MM.1S (cell line): ENCODE measurements at regions not wholly inside any gene's neighbourhood (a gene's known extent, or its start where the extent isn't known, plus 50 kb on each side); places are given as distances from the start of the nearest gene placed in this dataset.

ENCODE experiments used
- DNase-seq: peaks from one replicate; pipeline ENCODE4 v3.0.0-alpha.2; 2015
- H2AFZ ChIP-seq: fragments of 300-600 bp; sonication (generic); 2 replicates; pipeline ENCODE4 v1.6.0; 2016; ENCODE audit warnings: antibody characterized with exemption, low read length
- H3F3A ChIP-seq: fragments of 300-600 bp; sonication (generic); 2 replicates; pipeline ENCODE4 v1.6.1; 2016; ENCODE audit warnings: mild to moderate bottlenecking, antibody characterized with exemption, low read length, moderate library complexity, mixed read lengths; ENCODE audit not compliant: insufficient read depth
- H3K27ac ChIP-seq: fragments of 300-600 bp; sonication (generic); 2 replicates; pipeline ENCODE4 v1.5.1; 2016; ENCODE audit warnings: mild to moderate bottlenecking, low read length
- H3K27me3 ChIP-seq: fragments of 300-600 bp; sonication (generic); replicated peaks from 2 replicates; pipeline ENCODE4 v1.6.0; 2016; ENCODE audit warnings: low read length; ENCODE audit not compliant: insufficient read depth
- H3K36me3 ChIP-seq: fragments of 300-600 bp; sonication (generic); replicated peaks from 2 replicates; pipeline ENCODE4 v1.6.1; 2016; ENCODE audit warnings: mild to moderate bottlenecking, low read length, mixed read lengths; ENCODE audit not compliant: insufficient read depth
- H3K4me1 ChIP-seq: fragments of 300-600 bp; sonication (generic); 2 replicates; pipeline ENCODE4 v1.6.1; 2016; ENCODE audit warnings: low read length, mixed read lengths
- H3K4me2 ChIP-seq: fragments of 300-600 bp; sonication (generic); 2 replicates; pipeline ENCODE4 v1.6.0; 2016; ENCODE audit warnings: low read depth, low read length
- H3K4me3 ChIP-seq: fragments of 300-600 bp; sonication (generic); 2 replicates; pipeline ENCODE4 v1.5.1; 2016; ENCODE audit warnings: low read length, mixed read lengths
- H3K79me2 ChIP-seq: fragments of 300-600 bp; sonication (generic); 2 replicates; pipeline ENCODE4 v1.6.1; 2016; ENCODE audit warnings: mixed run types, low read length, mixed read lengths
- H3K9ac ChIP-seq: fragments of 300-600 bp; sonication (generic); 2 replicates; pipeline ENCODE4 v1.6.1; 2016; ENCODE audit warnings: low read length, mixed read lengths
- H3K9me2 ChIP-seq: fragments of 300-600 bp; sonication (generic); replicated peaks from 2 replicates; pipeline ENCODE4 v1.6.1; 2016; ENCODE audit warnings: mild to moderate bottlenecking, low read length, mixed read lengths; ENCODE audit not compliant: insufficient read depth
- H3K9me3 ChIP-seq: fragments of 300-600 bp; sonication (generic); replicated peaks from 2 replicates; pipeline ENCODE4 v1.6.1; 2016; ENCODE audit warnings: mild to moderate bottlenecking, low read length, mixed read lengths; ENCODE audit not compliant: insufficient read depth
- H4K20me1 ChIP-seq: fragments of 300-600 bp; sonication (generic); 2 replicates; pipeline ENCODE4 v1.6.1; 2016; ENCODE audit warnings: mild to moderate bottlenecking, low read length, moderate library complexity, mixed read lengths; ENCODE audit not compliant: insufficient read depth
- CTCF ChIP-seq: fragments of 300-600 bp; sonication (generic); IDR thresholded peaks from 2 replicates; pipeline ENCODE4 v1.5.1; 2016; ENCODE audit warnings: antibody characterized with exemption, low read length, mixed read lengths
- EZH2 ChIP-seq: fragments of 300-600 bp; sonication (generic); optimal IDR thresholded peaks from 2 replicates; pipeline ENCODE3; 2017; ENCODE audit warnings: low read depth, mild to moderate bottlenecking, antibody characterized with exemption, low read length, mixed read lengths
- EZH2phosphoT487 ChIP-seq: fragments of 300-600 bp; sonication (generic); IDR thresholded peaks from 2 replicates; pipeline ENCODE4 v1.6.1; 2018; ENCODE audit warnings: antibody characterized with exemption, low read length

- peak overlapping the region; percentile 38; the same call in 1 of the 2 replicates for H3K9ac ChIP-seq
- H3K27me3 ChIP-seq = no peaks in the 10 kb centered on the region
- H2AFZ ChIP-seq = peak overlapping the region; percentile 76
- peak; percentile 71 for DNase-seq
- peak overlapping the region; percentile 41; the same call in 1 of the 2 replicates for H3K27ac ChIP-seq
- H3K4me2 ChIP-seq = peak overlapping the region; percentile 51
- H3F3A ChIP-seq = 0 out of 2 replicates have a peak, but pooled peaks cover 8% of the 10 kb centered on the region
- H3K79me2 ChIP-seq = no peaks in the 10 kb centered on the region
- no peaks in the 10 kb centered on the region for H3K36me3 ChIP-seq
- H4K20me1 ChIP-seq = no peaks in the 10 kb centered on the region
- TF ChIP-seq CTCF (peak; percentile 14; the same call in 1 of the 2 replicates), EZH2 (no peak)
- H3K4me1 ChIP-seq = peaks cover 31% of the 10 kb centered on the region
- H3K9me2 ChIP-seq = no peaks in the 10 kb centered on the region
- no peaks in the 10 kb centered on the region for H3K9me3 ChIP-seq
- peak overlapping the region; percentile 16; the same call in 1 of the 2 replicates for H3K4me3 ChIP-seq
Measured at GRCh38 chr11:34791780-34792542, 124.2 kb downstream of the APIP start.

GRCh38 chr11:34790620-34791019, 125.6 kb downstream of the APIP start:
- Histone ChIP-seq H3K4me1 (peaks cover 41% of the 10 kb centered on the region), H3K9me2 (no peaks in the 10 kb centered on the region), H3K27me3 (no peaks in the 10 kb centered on the region), H3K9me3 (no peaks in the 10 kb centered on the region), H3K79me2 (no peaks in the 10 kb centered on the region), H4K20me1 (no peaks in the 10 kb centered on the region), H3F3A (0 out of 2 replicates have a peak, but pooled peaks cover 8% of the 10 kb centered on the region), H3K4me2 (no peak overlapping the region), H3K4me3 (no peak overlapping the region), H3K9ac (no peak overlapping the region), H3K27ac (no peak overlapping the region), H2AFZ (no peak overlapping the region), H3K36me3 (no peaks in the 10 kb centered on the region)
- peak; percentile 18; the same call in 1 of the 2 replicates for TF ChIP-seq CTCF
- no peak for TF ChIP-seq EZH2
- no peak for DNase-seq

- no peak overlapping the region for H3K27ac ChIP-seq
- DNase-seq = no peak
- peaks cover 53% of the 10 kb centered on the region for H3K4me1 ChIP-seq
- H2AFZ ChIP-seq = no peak overlapping the region
- no peak overlapping the region for H3K4me2 ChIP-seq
- no peak overlapping the region for H3K4me3 ChIP-seq
- H3K9ac ChIP-seq = no peak overlapping the region
- no peaks in the 10 kb centered on the region for H3K9me2 ChIP-seq
- H3K79me2 ChIP-seq = no peaks in the 10 kb centered on the region
- no peaks in the 10 kb centered on the region for H4K20me1 ChIP-seq
- peaks cover 18% of the 10 kb centered on the region for H3F3A ChIP-seq
- no peaks in the 10 kb centered on the region for H3K36me3 ChIP-seq
- H3K9me3 ChIP-seq = no peaks in the 10 kb centered on the region
- H3K27me3 ChIP-seq = no peaks in the 10 kb centered on the region
- no peak for TF ChIP-seq CTCF
- no peak for TF ChIP-seq EZH2phosphoT487
- TF ChIP-seq EZH2 = no peak
Measured at GRCh38 chr11:34789196-34789834, 126.9 kb downstream of the APIP start.
